PC-3 (cell line): ENCODE measurements at regions not wholly inside any gene's neighbourhood (a gene's known extent, or its start where the extent isn't known, plus 50 kb on each side); places are given as distances from the start of the nearest gene placed in this dataset.

Source experiments
- ATAC-seq: fragments of 200-7000 bp; cut with Tn5 transposase; 2 replicates; pipeline ENCODE4 v1.9.1; 2020; ENCODE audit warnings: mild to moderate bottlenecking, moderate library complexity
- BruUV-seq: library from RNA; stranded (reverse); fragments of 400-500 nt; replicated peaks from 2 replicates; lab custom pipeline; 2021; lab: Mats Ljungman, UMichigan
- CTCF ChIA-PET: fragments of 300-600 bp; sonication (Branson Sonifier 250); formaldehyde crosslinking; loops from one replicate; lab custom pipeline; 2022; ENCODE audit warnings: antibody characterized with exemption; lab: Charles Lee
- POLR2A ChIA-PET: fragments of 300-600 bp; sonication (Branson Sonifier 250); formaldehyde crosslinking; loops from one replicate; lab custom pipeline; 2022; ENCODE audit warnings: antibody characterized with exemption; ENCODE audit not compliant: unreplicated experiment; lab: Charles Lee
- DNase-seq: peaks from one replicate; pipeline ENCODE4 v3.0.0-alpha.2; 2015
- H2AFZ ChIP-seq: fragments of 300-600 bp; sonication (generic); 2 replicates; pipeline ENCODE4 v1.6.0; 2016; ENCODE audit warnings: antibody characterized with exemption, low read length
- H3F3A ChIP-seq: fragments of 300-600 bp; sonication (generic); one replicate; pipeline ENCODE4 v1.6.0; 2017; ENCODE audit warnings: antibody characterized with exemption, low read length, control low read depth, mild to moderate bottlenecking; ENCODE audit not compliant: unreplicated experiment
- H3K27ac ChIP-seq: fragments of 300-600 bp; sonication (generic); 2 replicates; pipeline ENCODE4 v1.5.1; 2016; ENCODE audit warnings: mild to moderate bottlenecking, low read length
- H3K27me3 ChIP-seq: fragments of 300-600 bp; sonication (generic); 2 replicates; pipeline ENCODE4 v1.6.1; 2016; ENCODE audit warnings: low read length, mixed read lengths
- H3K36me3 ChIP-seq: fragments of 300-600 bp; sonication (generic); 2 replicates; pipeline ENCODE4 v1.6.1; 2016; ENCODE audit warnings: low read depth, mixed run types, low read length, mixed read lengths
- H3K4me1 ChIP-seq: fragments of 300-600 bp; sonication (generic); 2 replicates; pipeline ENCODE4 v1.5.1; 2016; ENCODE audit warnings: low read length; ENCODE audit not compliant: insufficient read depth
- H3K4me2 ChIP-seq: fragments of 300-600 bp; sonication (generic); 2 replicates; pipeline ENCODE4 v1.6.0; 2016; ENCODE audit warnings: low read length
- H3K4me3 ChIP-seq: fragments of 300-600 bp; sonication (generic); 2 replicates; pipeline ENCODE4 v1.5.1; 2016; ENCODE audit warnings: mild to moderate bottlenecking, low read length, mixed read lengths
- H3K79me2 ChIP-seq: fragments of 300-600 bp; sonication (generic); 2 replicates; pipeline ENCODE4 v1.6.1; 2017; ENCODE audit warnings: low read length, mixed read lengths
- H3K9ac ChIP-seq: fragments of 300-600 bp; sonication (generic); 2 replicates; pipeline ENCODE4 v1.6.0; 2016; ENCODE audit warnings: mild to moderate bottlenecking, low read length
- H3K9me2 ChIP-seq: fragments of 300-600 bp; sonication (generic); replicated peaks from 2 replicates; pipeline ENCODE4 v1.6.1; 2016; ENCODE audit warnings: mixed run types, low read length, mixed read lengths
- H3K9me3 ChIP-seq: fragments of 300-600 bp; sonication (generic); 2 replicates; pipeline ENCODE4 v1.6.1; 2016; ENCODE audit warnings: low read length, mixed read lengths
- H4K20me1 ChIP-seq: fragments of 300-600 bp; sonication (generic); 2 replicates; pipeline ENCODE4 v1.6.1; 2016; ENCODE audit warnings: low read length, mixed read lengths
- EZH2 ChIP-seq: fragments of 300-600 bp; sonication (generic); IDR thresholded peaks from one replicate; pipeline ENCODE4 v1.6.1; 2017; ENCODE audit warnings: antibody characterized with exemption, mild to moderate bottlenecking, low read length; ENCODE audit not compliant: unreplicated experiment
- EZH2phosphoT487 ChIP-seq: fragments of 300-600 bp; sonication (generic); IDR thresholded peaks from 2 replicates; pipeline ENCODE4 v1.6.1; 2018; ENCODE audit warnings: mild to moderate bottlenecking, antibody characterized with exemption, low read length, borderline replicate concordance
- intact Hi-C: fragments of 100-400 bp; cut with micrococcal nuclease; formaldehyde crosslinking; loops from 2 replicates; pipeline ENCODE4 v1.9.0; 2023
- TF ChIP-seq, protein P1 (sequence below): fragments of 300-600 bp; sonication (generic); conservative IDR thresholded peaks from 2 replicates; pipeline ENCODE4 v1.5.1; 2017; ENCODE audit warnings: antibody characterized with exemption, low read depth, mild to moderate bottlenecking, low read length

DNA sequence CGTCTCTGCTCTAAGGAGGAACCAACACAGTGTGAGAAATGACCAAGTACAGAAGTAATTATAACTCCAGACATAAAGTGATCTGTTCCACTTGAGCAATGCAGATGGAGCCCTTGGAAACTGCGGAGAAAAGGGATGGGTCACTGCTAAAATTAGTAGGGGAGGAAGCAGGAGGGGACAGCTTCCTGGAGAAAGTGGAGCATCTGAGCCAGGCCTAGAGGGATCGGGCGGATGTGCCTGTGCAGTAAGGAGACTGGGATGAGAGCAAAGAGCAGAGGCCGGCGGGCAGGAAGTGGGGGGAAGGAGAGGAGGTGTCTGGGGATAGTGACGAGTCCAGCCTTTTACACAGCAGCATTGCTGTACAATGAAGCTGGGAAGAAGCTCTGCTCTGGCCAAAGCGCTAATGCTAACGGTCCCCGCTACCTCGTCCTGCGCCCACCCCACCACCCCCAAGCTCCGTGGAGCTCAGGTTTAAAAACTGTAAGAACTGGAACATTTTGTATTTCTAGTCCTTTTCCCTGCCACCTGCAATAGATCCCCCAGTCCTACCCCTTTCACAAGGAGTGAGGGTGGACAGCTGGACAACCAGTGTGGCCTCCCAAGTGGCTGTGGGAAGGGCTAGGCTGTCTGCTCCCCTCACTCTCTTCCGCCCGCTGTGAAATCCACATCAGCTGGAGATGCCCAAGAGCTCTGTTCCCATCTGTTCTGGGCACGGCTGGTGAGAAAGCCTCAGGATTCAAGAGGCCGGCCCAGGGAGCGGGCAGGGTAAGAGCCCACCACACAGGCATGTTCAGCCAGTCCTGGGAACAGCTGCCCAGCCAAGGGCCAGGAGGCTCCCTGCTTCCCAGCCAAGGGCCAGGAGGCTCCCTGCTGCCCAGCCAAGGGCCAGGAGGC is 53.0 kb upstream of the HES1 start:
- no peaks in the 10 kb centered on the region for H3K9me3 ChIP-seq
- ATAC-seq (no peak), DNase-seq (no peak)
- no peak overlapping the region for H2AFZ ChIP-seq
- ChIA-PET POLR2A (interaction anchor here (0.6 kb wide), 1 partner anchor 80 kb away, joined by 4 read pairs; no protein-coding TSS in a partner anchor), CTCF (interaction anchor here (0.6 kb wide), 1 partner anchor 176 kb away, joined by 3 read pairs; no protein-coding TSS in a partner anchor)
- no peak overlapping the region for H3K27ac ChIP-seq
- BruUV-seq, result no TSS peak
- no peaks in the 10 kb centered on the region for H3K27me3 ChIP-seq
- intact Hi-C loops, result no loop called here
- H3K36me3 ChIP-seq, result no peaks in the 10 kb centered on the region
- TF ChIP-seq, protein P1, sequence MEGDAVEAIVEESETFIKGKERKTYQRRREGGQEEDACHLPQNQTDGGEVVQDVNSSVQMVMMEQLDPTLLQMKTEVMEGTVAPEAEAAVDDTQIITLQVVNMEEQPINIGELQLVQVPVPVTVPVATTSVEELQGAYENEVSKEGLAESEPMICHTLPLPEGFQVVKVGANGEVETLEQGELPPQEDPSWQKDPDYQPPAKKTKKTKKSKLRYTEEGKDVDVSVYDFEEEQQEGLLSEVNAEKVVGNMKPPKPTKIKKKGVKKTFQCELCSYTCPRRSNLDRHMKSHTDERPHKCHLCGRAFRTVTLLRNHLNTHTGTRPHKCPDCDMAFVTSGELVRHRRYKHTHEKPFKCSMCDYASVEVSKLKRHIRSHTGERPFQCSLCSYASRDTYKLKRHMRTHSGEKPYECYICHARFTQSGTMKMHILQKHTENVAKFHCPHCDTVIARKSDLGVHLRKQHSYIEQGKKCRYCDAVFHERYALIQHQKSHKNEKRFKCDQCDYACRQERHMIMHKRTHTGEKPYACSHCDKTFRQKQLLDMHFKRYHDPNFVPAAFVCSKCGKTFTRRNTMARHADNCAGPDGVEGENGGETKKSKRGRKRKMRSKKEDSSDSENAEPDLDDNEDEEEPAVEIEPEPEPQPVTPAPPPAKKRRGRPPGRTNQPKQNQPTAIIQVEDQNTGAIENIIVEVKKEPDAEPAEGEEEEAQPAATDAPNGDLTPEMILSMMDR, result no peak
- TF ChIP-seq EZH2phosphoT487, result no peak
- no peak for TF ChIP-seq EZH2
- no peak overlapping the region for H3K9ac ChIP-seq
- peaks cover 8% of the 10 kb centered on the region for H3K4me1 ChIP-seq
- no peak overlapping the region for H3K4me2 ChIP-seq
- no peaks in the 10 kb centered on the region for H3K79me2 ChIP-seq
- no peaks in the 10 kb centered on the region for H3F3A ChIP-seq
- no peaks in the 10 kb centered on the region for H4K20me1 ChIP-seq
- H3K9me2 ChIP-seq, result no peaks in the 10 kb centered on the region
- no peak overlapping the region for H3K4me3 ChIP-seq

DNA sequence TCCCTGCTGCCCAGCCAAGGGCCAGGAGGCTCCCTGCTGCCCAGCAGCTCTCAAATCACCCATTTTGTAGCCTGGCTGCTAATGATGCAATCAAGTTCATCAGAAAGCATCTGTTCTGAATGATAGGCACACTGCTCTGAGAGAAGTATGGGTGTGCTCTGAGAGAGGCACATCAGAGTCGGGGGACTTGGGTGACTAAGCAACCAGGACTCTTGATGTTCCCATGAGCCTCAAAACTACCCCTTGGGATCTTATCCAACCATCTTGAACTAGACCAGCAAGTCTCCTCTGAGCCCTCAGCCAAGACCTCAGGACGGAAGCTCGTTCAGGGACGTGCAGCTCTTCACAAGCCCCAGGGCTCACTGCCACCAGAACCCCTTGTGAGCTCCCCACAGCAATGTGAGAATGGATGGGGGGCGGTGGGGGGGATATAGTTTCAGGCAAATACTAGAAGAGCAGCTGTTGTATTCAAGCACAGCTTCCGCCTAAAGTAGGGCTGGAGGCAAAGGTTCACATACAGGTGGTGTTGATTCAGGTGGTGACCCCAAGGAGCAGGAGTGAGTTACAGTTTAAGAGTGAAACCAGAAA is 52.2 kb upstream of the HES1 start:
- CTCF ChIA-PET, result no interaction called here
- Histone ChIP-seq H3K27ac (no peak overlapping the region), H3K4me3 (no peak overlapping the region), H4K20me1 (no peaks in the 10 kb centered on the region), H3K9me2 (no peaks in the 10 kb centered on the region), H3K79me2 (no peaks in the 10 kb centered on the region), H3K36me3 (no peaks in the 10 kb centered on the region), H2AFZ (no peak overlapping the region), H3K27me3 (no peaks in the 10 kb centered on the region), H3F3A (no peaks in the 10 kb centered on the region), H3K9me3 (no peaks in the 10 kb centered on the region), H3K4me2 (no peak overlapping the region), H3K9ac (no peak overlapping the region), H3K4me1 (peaks cover 10% of the 10 kb centered on the region)
- intact Hi-C loops, result no loop called here
- POLR2A ChIA-PET, result no interaction called here
- no peak for TF ChIP-seq EZH2
- TF ChIP-seq, protein P1, result no peak
- ATAC-seq, result no peak
- BruUV-seq, result no TSS peak
- DNase-seq, result no peak

DNA sequence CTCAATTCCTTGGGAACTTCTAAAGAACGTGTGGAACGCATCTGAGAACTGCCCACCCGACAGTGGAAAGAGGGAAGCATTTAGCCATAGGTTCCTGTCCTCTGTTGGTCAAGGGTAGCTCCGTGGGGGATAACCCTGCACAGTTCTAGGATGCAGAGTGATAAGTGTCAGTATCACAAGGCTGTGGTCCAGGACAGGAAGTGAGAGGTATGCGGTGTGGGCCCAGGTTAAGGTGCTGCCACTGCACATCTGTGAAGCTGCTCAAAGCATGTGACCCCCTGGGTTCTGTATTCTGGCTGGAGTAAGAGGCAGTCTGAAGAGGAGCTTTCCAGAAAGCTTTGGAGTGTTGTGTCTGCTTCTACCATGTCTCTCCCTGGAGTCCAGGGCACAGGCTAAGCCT is 51.7 kb upstream of the HES1 start:
- BruUV-seq, result no TSS peak
- Histone ChIP-seq H3K9me3 (no peaks in the 10 kb centered on the region), H3K79me2 (no peaks in the 10 kb centered on the region), H3K27me3 (no peaks in the 10 kb centered on the region), H3F3A (no peaks in the 10 kb centered on the region), H3K9ac (no peak overlapping the region), H3K27ac (no peak overlapping the region), H2AFZ (no peak overlapping the region), H3K4me2 (no peak overlapping the region), H3K9me2 (no peaks in the 10 kb centered on the region), H4K20me1 (no peaks in the 10 kb centered on the region), H3K4me1 (peaks cover 14% of the 10 kb centered on the region), H3K36me3 (no peaks in the 10 kb centered on the region), H3K4me3 (no peak overlapping the region)
- CTCF ChIA-PET, result no interaction called here
- ATAC-seq (no peak), DNase-seq (no peak)
- POLR2A ChIA-PET, result no interaction called here
- TF ChIP-seq EZH2phosphoT487 (no peak), EZH2 (no peak)
- TF ChIP-seq, protein P1, result no peak
- intact Hi-C loops, result no loop called here
